GM23338 (cell line): ENCODE measurements at regions not wholly inside any gene's neighbourhood (a gene's known extent, or its start where the extent isn't known, plus 50 kb on each side); places are given as distances from the start of the nearest gene placed in this dataset.
A peak's percentile ranks its signal among the peaks of the same experiment; 100 is the strongest.

ENCODE experiments used
- ATAC-seq: fragments of 200-7000 bp; cut with Tn5 transposase; 3 replicates; pipeline ENCODE4 v1.9.1; 2020
- DNase-seq: peaks from one replicate; pipeline ENCODE4 v3.0.0-alpha.2; 2015; ENCODE audit warnings: low spot score
- H2AFZ ChIP-seq: fragments of 200-600 bp; sonication (generic); 2 replicates; pipeline ENCODE4 v1.8.0; 2016; ENCODE audit warnings: antibody characterized with exemption, mild to moderate bottlenecking, moderate library complexity
- H3F3A ChIP-seq: fragments of 200-600 bp; sonication (generic); replicated peaks from 2 replicates; pipeline ENCODE4 v1.8.0; 2017; ENCODE audit warnings: antibody characterized with exemption, mixed run types, low read depth
- H3K27ac ChIP-seq: fragments of 200-600 bp; sonication (generic); 2 replicates; pipeline ENCODE4 v1.6.1; 2016; ENCODE audit warnings: low read depth
- H3K27me3 ChIP-seq: fragments of 200-600 bp; sonication (generic); 2 replicates; pipeline ENCODE4 v1.8.0; 2016; ENCODE audit warnings: mild to moderate bottlenecking, mixed run types, moderate library complexity; ENCODE audit not compliant: insufficient read depth
- H3K36me3 ChIP-seq: fragments of 200-600 bp; sonication (generic); 2 replicates; pipeline ENCODE4 v1.8.0; 2016; ENCODE audit warnings: mild to moderate bottlenecking; ENCODE audit not compliant: insufficient read depth
- H3K4me1 ChIP-seq: fragments of 200-600 bp; sonication (generic); 2 replicates; pipeline ENCODE4 v1.8.0; 2016; ENCODE audit warnings: mild to moderate bottlenecking, moderate library complexity; ENCODE audit not compliant: insufficient read depth
- H3K4me2 ChIP-seq: fragments of 200-600 bp; sonication (generic); 2 replicates; pipeline ENCODE4 v1.7.1; 2017; ENCODE audit warnings: mixed run types
- H3K4me3 ChIP-seq: fragments of 200-600 bp; sonication (generic); 2 replicates; pipeline ENCODE4 v1.6.1; 2016; ENCODE audit warnings: mixed run types
- H3K79me2 ChIP-seq: fragments of 200-600 bp; sonication (generic); replicated peaks from 2 replicates; pipeline ENCODE4 v1.8.0; 2017; ENCODE audit warnings: mild to moderate bottlenecking; ENCODE audit not compliant: insufficient read depth
- H3K9me2 ChIP-seq: fragments of 200-600 bp; sonication (generic); 2 replicates; pipeline ENCODE4 v1.8.0; 2017; ENCODE audit not compliant: insufficient read depth
- H4K20me1 ChIP-seq: fragments of 200-600 bp; sonication (generic); replicated peaks from 2 replicates; pipeline ENCODE4 v1.8.0; 2017; ENCODE audit warnings: mild to moderate bottlenecking; ENCODE audit not compliant: insufficient read depth
- H3K27ac Mint-ChIP-seq: 2 replicates; pipeline ENCODE4 v1.8.0; 2020; ENCODE audit warnings: inconsistent platforms, mild to moderate bottlenecking, moderate library complexity, mixed read lengths
- H3K27me3 Mint-ChIP-seq: 3 replicates; pipeline ENCODE4 v1.8.0; 2022; ENCODE audit warnings: low read depth, mild to moderate bottlenecking, moderate library complexity, mixed read lengths, inconsistent platforms; ENCODE audit not compliant: insufficient read depth, poor library complexity
- H3K36me3 Mint-ChIP-seq: 3 replicates; pipeline ENCODE4 v1.8.0; 2021; ENCODE audit warnings: low read depth, mild to moderate bottlenecking, inconsistent platforms, moderate library complexity, mixed read lengths
- H3K4me1 Mint-ChIP-seq: 3 replicates; pipeline ENCODE4 v1.8.0; 2020; ENCODE audit warnings: mild to moderate bottlenecking, inconsistent platforms, mixed read lengths
- H3K4me3 Mint-ChIP-seq: 3 replicates; pipeline ENCODE4 v1.8.0; 2021; ENCODE audit warnings: moderate library complexity, mild to moderate bottlenecking, inconsistent platforms, mixed read lengths
- H3K9me3 Mint-ChIP-seq: 3 replicates; pipeline ENCODE4 v1.8.0; 2020; ENCODE audit warnings: moderate library complexity, mild to moderate bottlenecking, inconsistent platforms, mixed read lengths
- EZH2 ChIP-seq: fragments of 200-600 bp; sonication (generic); IDR thresholded peaks from one replicate; pipeline ENCODE4 v1.8.0; 2017; ENCODE audit warnings: antibody characterized with exemption, mild to moderate bottlenecking, low read depth; ENCODE audit not compliant: unreplicated experiment
- EZH2phosphoT487 ChIP-seq: fragments of 200-600 bp; sonication (generic); IDR thresholded peaks from one replicate; pipeline ENCODE4 v1.8.1; 2018; ENCODE audit warnings: antibody characterized with exemption; ENCODE audit not compliant: unreplicated experiment
- JUNB ChIP-seq: IDR thresholded peaks from one replicate; pipeline ENCODE4 v1.6.1; 2016; ENCODE audit warnings: antibody characterized with exemption; ENCODE audit not compliant: unreplicated experiment
- POLR2AphosphoS5 ChIP-seq: IDR thresholded peaks from 2 replicates; pipeline ENCODE4 v1.6.1; 2016; ENCODE audit warnings: antibody characterized with exemption, low read depth
- ZNF331 ChIP-seq: fragments of 250-450 bp; sonication (Bioruptor Pico); IDR thresholded peaks from 2 replicates; pipeline ENCODE4 v1.5.0; 2020; ENCODE audit warnings: low read depth, mild to moderate bottlenecking, moderate library complexity
- TF ChIP-seq, protein P1 (sequence below), 2 experiments: fragments of 200-600 bp in 1 of 2; sonication (generic) in 1 of 2; conservative IDR thresholded peaks; 2 replicates each; pipeline versions ENCODE4 v1.5.1 to v1.6.1; 2016 to 2017; ENCODE audit warnings: antibody characterized with exemption in 2 of 2, low read depth in 2 of 2, mild to moderate bottlenecking in 2 of 2, moderate library complexity in 1 of 2
- TF ChIP-seq, protein P2 (sequence below): IDR thresholded peaks from 2 replicates; pipeline ENCODE4 v1.6.1; 2016; ENCODE audit warnings: antibody characterized with exemption
- TF ChIP-seq, protein P3 (sequence below): fragments of 250-450 bp; sonication (Bioruptor Pico); IDR thresholded peaks from 2 replicates; pipeline ENCODE4 v1.5.0; 2020; ENCODE audit warnings: mild to moderate bottlenecking, moderate library complexity

DNA sequence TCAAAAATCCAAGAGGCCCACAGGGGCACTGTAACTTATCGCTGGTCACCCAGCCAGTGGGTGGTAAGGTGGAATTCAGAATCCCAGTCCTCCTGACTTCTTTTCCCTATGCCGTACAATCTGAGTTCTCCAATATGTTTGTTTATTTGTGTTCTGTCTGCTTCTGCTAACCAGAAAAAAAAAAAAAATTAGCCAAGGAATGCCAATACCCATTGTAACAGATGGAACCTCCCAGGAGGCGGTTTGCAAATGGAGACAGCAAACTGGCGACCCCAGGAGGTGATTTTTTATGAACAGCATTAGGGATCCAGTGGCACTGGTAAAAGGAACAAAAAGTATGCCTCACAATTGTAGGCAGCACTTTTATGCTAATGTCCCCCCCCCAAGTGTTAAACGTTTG lies 189.0 kb upstream of the FGGY start:
- peak overlapping the region; percentile 90 for H2AFZ ChIP-seq
- Mint-ChIP-seq H3K36me3 (no peaks in the 10 kb centered on the region), H3K9me3 (no peaks in the 10 kb centered on the region), H3K27ac (no peak overlapping the region), H3K4me3 (no peak overlapping the region), H3K27me3 (no peaks in the 10 kb centered on the region), H3K4me1 (peaks cover 13% of the 10 kb centered on the region)
- H3K79me2 ChIP-seq: no peaks in the 10 kb centered on the region
- no peaks in the 10 kb centered on the region for H4K20me1 ChIP-seq
- H3K27ac ChIP-seq: no peak overlapping the region
- H3K4me3 ChIP-seq: no peak overlapping the region
- H3K4me2 ChIP-seq: no peak overlapping the region; the same call in 1 of the 2 replicates
- H3K27me3 ChIP-seq: no peaks in the 10 kb centered on the region
- peaks cover 15% of the 10 kb centered on the region for H3K4me1 ChIP-seq
- H3F3A ChIP-seq: no peaks in the 10 kb centered on the region
- TF ChIP-seq, protein P1, sequence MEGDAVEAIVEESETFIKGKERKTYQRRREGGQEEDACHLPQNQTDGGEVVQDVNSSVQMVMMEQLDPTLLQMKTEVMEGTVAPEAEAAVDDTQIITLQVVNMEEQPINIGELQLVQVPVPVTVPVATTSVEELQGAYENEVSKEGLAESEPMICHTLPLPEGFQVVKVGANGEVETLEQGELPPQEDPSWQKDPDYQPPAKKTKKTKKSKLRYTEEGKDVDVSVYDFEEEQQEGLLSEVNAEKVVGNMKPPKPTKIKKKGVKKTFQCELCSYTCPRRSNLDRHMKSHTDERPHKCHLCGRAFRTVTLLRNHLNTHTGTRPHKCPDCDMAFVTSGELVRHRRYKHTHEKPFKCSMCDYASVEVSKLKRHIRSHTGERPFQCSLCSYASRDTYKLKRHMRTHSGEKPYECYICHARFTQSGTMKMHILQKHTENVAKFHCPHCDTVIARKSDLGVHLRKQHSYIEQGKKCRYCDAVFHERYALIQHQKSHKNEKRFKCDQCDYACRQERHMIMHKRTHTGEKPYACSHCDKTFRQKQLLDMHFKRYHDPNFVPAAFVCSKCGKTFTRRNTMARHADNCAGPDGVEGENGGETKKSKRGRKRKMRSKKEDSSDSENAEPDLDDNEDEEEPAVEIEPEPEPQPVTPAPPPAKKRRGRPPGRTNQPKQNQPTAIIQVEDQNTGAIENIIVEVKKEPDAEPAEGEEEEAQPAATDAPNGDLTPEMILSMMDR (conservative IDR thresholded peaks at IDR 0.05; ENCODE audit: low read depth in 2 of 2): peak in 1 of 2 experiments; percentile 48; a peak in 3 of 4 replicates
- TF ChIP-seq EZH2: no peak
- ATAC-seq (peak; percentile 39; the same call in 2 of the 3 replicates), DNase-seq (peak; percentile 37)
- H3K36me3 ChIP-seq: no peaks in the 10 kb centered on the region
- peaks cover 6% of the 10 kb centered on the region; the same call in 1 of the 2 replicates for H3K9me2 ChIP-seq

DNA sequence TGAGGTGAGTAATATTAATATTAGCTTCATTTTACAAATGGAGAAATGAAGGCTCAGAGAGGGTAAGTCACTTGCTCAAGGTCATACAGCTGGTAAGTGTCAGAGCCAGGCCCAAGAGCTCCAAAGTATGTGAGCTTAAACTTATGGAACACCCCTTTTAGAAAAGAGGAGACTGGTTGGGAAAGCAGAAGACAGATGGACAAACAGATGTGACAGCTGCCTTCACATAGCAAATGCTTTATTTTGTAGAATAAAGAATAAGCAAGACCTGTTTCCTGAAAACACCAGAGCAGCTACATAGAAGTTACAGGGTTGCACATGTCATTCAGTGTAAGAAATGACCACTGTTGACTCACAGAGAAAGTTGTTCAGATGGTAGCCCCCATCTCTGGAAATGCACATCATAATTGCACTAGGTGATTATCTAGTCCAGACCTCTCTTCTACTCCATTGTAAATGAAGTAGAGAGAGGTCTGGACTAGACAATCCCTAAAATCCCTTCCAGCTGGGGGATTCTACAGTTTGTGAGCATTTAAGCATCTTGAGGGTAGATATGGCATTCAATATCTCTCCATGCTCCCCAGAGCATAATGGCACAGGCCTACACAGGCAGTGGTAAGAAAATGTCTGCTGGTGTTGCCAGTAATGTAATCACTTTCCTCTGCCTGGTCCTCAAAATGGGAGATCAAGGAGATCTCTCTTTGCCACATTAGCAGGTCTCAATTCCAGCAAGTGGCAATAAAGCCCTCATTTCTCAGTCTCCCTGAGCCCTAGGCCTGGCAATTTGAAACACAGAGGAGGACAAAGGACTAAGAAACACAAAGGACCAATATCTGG lies 188.2 kb upstream of the FGGY start:
- H3K36me3 Mint-ChIP-seq: no peaks in the 10 kb centered on the region
- no peak overlapping the region for H3K27ac Mint-ChIP-seq
- no peak overlapping the region for H3K4me3 ChIP-seq
- TF ChIP-seq JUNB (no peak), POLR2AphosphoS5 (no peak), EZH2phosphoT487 (no peak), ZNF331 (no peak), EZH2 (no peak)
- TF ChIP-seq, protein P2, sequence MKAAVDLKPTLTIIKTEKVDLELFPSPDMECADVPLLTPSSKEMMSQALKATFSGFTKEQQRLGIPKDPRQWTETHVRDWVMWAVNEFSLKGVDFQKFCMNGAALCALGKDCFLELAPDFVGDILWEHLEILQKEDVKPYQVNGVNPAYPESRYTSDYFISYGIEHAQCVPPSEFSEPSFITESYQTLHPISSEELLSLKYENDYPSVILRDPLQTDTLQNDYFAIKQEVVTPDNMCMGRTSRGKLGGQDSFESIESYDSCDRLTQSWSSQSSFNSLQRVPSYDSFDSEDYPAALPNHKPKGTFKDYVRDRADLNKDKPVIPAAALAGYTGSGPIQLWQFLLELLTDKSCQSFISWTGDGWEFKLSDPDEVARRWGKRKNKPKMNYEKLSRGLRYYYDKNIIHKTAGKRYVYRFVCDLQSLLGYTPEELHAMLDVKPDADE: no peak
- TF ChIP-seq, protein P1 (conservative IDR thresholded peaks at IDR 0.05; ENCODE audit: low read depth in 2 of 2): no peak
- TF ChIP-seq, protein P3, sequence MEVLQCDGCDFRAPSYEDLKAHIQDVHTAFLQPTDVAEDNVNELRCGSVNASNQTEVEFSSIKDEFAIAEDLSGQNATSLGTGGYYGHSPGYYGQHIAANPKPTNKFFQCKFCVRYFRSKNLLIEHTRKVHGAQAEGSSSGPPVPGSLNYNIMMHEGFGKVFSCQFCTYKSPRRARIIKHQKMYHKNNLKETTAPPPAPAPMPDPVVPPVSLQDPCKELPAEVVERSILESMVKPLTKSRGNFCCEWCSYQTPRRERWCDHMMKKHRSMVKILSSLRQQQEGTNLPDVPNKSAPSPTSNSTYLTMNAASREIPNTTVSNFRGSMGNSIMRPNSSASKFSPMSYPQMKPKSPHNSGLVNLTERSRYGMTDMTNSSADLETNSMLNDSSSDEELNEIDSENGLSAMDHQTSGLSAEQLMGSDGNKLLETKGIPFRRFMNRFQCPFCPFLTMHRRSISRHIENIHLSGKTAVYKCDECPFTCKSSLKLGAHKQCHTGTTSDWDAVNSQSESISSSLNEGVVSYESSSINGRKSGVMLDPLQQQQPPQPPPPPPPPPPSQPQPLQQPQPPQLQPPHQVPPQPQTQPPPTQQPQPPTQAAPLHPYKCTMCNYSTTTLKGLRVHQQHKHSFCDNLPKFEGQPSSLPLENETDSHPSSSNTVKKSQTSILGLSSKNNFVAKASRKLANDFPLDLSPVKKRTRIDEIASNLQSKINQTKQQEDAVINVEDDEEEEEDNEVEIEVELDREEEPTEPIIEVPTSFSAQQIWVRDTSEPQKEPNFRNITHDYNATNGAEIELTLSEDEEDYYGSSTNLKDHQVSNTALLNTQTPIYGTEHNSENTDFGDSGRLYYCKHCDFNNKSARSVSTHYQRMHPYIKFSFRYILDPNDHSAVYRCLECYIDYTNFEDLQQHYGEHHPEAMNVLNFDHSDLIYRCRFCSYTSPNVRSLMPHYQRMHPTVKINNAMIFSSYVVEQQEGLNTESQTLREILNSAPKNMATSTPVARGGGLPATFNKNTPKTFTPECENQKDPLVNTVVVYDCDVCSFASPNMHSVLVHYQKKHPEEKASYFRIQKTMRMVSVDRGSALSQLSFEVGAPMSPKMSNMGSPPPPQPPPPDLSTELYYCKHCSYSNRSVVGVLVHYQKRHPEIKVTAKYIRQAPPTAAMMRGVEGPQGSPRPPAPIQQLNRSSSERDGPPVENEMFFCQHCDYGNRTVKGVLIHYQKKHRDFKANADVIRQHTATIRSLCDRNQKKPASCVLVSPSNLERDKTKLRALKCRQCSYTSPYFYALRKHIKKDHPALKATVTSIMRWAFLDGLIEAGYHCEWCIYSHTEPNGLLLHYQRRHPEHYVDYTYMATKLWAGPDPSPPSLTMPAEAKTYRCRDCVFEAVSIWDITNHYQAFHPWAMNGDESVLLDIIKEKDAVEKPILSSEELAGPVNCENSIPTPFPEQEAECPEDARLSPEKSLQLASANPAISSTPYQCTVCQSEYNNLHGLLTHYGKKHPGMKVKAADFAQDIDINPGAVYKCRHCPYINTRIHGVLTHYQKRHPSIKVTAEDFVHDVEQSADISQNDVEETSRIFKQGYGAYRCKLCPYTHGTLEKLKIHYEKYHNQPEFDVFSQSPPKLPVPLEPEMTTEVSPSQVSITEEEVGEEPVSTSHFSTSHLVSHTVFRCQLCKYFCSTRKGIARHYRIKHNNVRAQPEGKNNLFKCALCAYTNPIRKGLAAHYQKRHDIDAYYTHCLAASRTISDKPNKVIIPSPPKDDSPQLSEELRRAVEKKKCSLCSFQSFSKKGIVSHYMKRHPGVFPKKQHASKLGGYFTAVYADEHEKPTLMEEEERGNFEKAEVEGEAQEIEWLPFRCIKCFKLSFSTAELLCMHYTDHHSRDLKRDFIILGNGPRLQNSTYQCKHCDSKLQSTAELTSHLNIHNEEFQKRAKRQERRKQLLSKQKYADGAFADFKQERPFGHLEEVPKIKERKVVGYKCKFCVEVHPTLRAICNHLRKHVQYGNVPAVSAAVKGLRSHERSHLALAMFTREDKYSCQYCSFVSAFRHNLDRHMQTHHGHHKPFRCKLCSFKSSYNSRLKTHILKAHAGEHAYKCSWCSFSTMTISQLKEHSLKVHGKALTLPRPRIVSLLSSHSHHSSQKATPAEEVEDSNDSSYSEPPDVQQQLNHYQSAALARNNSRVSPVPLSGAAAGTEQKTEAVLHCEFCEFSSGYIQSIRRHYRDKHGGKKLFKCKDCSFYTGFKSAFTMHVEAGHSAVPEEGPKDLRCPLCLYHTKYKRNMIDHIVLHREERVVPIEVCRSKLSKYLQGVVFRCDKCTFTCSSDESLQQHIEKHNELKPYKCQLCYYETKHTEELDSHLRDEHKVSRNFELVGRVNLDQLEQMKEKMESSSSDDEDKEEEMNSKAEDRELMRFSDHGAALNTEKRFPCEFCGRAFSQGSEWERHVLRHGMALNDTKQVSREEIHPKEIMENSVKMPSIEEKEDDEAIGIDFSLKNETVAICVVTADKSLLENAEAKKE: no peak

More for the DNA sequence above, 188.2 kb upstream of the FGGY start:
- Mint-ChIP-seq H3K9me3 (no peaks in the 10 kb centered on the region), H3K27me3 (no peaks in the 10 kb centered on the region), H3K4me3 (no peak overlapping the region), H3K4me1 (peaks cover 13% of the 10 kb centered on the region)
- Histone ChIP-seq H3F3A (no peaks in the 10 kb centered on the region), H3K79me2 (no peaks in the 10 kb centered on the region), H3K27me3 (no peaks in the 10 kb centered on the region), H3K4me2 (no peak overlapping the region), H3K9me2 (peaks cover 6% of the 10 kb centered on the region; the same call in 1 of the 2 replicates), H2AFZ (0 out of 2 replicates have a peak overlapping the region, but pooled peaks have one; percentile 84), H3K27ac (no peak overlapping the region), H3K36me3 (no peaks in the 10 kb centered on the region), H4K20me1 (no peaks in the 10 kb centered on the region), H3K4me1 (peaks cover 15% of the 10 kb centered on the region)
- ATAC-seq: no peak
- DNase-seq: no peak
